ENCODE measurements at regions not wholly inside any gene's neighbourhood (a gene's known extent, or its start where the extent isn't known, plus 50 kb on each side); places are given as distances from the start of the nearest gene placed in this dataset.

GRCh38 chr3:159765030-159765859 lies 223.4 kb upstream of the IL12A start:
- TF ChIP-seq EZH2 (IDR thresholded peaks at IDR 0.05; ENCODE audit: low read depth, unreplicated experiment) (no peak), EZH2phosphoT487 (IDR thresholded peaks at IDR 0.05; ENCODE audit: unreplicated experiment) (no peak), ZNF114 (CRISPR knock-in tag; IDR thresholded peaks at IDR 0.05) (no peak), CREB1 (CRISPR knock-in tag; IDR thresholded peaks at IDR 0.05; ENCODE audit: low read depth) (no peak), POLR2AphosphoS5 (IDR thresholded peaks at IDR 0.05; ENCODE audit: low read depth) (no peak), REST (IDR thresholded peaks at IDR 0.05; ENCODE audit: unreplicated experiment) (no peak), JUNB (IDR thresholded peaks at IDR 0.05; ENCODE audit: unreplicated experiment) (no peak), ZNF331 (CRISPR knock-in tag; IDR thresholded peaks at IDR 0.05; ENCODE audit: low read depth) (no peak)
- TF ChIP-seq, protein P1, sequence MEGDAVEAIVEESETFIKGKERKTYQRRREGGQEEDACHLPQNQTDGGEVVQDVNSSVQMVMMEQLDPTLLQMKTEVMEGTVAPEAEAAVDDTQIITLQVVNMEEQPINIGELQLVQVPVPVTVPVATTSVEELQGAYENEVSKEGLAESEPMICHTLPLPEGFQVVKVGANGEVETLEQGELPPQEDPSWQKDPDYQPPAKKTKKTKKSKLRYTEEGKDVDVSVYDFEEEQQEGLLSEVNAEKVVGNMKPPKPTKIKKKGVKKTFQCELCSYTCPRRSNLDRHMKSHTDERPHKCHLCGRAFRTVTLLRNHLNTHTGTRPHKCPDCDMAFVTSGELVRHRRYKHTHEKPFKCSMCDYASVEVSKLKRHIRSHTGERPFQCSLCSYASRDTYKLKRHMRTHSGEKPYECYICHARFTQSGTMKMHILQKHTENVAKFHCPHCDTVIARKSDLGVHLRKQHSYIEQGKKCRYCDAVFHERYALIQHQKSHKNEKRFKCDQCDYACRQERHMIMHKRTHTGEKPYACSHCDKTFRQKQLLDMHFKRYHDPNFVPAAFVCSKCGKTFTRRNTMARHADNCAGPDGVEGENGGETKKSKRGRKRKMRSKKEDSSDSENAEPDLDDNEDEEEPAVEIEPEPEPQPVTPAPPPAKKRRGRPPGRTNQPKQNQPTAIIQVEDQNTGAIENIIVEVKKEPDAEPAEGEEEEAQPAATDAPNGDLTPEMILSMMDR (conservative IDR thresholded peaks at IDR 0.05; ENCODE audit: low read depth in 2 of 2), result no peak
- TF ChIP-seq, protein P2, sequence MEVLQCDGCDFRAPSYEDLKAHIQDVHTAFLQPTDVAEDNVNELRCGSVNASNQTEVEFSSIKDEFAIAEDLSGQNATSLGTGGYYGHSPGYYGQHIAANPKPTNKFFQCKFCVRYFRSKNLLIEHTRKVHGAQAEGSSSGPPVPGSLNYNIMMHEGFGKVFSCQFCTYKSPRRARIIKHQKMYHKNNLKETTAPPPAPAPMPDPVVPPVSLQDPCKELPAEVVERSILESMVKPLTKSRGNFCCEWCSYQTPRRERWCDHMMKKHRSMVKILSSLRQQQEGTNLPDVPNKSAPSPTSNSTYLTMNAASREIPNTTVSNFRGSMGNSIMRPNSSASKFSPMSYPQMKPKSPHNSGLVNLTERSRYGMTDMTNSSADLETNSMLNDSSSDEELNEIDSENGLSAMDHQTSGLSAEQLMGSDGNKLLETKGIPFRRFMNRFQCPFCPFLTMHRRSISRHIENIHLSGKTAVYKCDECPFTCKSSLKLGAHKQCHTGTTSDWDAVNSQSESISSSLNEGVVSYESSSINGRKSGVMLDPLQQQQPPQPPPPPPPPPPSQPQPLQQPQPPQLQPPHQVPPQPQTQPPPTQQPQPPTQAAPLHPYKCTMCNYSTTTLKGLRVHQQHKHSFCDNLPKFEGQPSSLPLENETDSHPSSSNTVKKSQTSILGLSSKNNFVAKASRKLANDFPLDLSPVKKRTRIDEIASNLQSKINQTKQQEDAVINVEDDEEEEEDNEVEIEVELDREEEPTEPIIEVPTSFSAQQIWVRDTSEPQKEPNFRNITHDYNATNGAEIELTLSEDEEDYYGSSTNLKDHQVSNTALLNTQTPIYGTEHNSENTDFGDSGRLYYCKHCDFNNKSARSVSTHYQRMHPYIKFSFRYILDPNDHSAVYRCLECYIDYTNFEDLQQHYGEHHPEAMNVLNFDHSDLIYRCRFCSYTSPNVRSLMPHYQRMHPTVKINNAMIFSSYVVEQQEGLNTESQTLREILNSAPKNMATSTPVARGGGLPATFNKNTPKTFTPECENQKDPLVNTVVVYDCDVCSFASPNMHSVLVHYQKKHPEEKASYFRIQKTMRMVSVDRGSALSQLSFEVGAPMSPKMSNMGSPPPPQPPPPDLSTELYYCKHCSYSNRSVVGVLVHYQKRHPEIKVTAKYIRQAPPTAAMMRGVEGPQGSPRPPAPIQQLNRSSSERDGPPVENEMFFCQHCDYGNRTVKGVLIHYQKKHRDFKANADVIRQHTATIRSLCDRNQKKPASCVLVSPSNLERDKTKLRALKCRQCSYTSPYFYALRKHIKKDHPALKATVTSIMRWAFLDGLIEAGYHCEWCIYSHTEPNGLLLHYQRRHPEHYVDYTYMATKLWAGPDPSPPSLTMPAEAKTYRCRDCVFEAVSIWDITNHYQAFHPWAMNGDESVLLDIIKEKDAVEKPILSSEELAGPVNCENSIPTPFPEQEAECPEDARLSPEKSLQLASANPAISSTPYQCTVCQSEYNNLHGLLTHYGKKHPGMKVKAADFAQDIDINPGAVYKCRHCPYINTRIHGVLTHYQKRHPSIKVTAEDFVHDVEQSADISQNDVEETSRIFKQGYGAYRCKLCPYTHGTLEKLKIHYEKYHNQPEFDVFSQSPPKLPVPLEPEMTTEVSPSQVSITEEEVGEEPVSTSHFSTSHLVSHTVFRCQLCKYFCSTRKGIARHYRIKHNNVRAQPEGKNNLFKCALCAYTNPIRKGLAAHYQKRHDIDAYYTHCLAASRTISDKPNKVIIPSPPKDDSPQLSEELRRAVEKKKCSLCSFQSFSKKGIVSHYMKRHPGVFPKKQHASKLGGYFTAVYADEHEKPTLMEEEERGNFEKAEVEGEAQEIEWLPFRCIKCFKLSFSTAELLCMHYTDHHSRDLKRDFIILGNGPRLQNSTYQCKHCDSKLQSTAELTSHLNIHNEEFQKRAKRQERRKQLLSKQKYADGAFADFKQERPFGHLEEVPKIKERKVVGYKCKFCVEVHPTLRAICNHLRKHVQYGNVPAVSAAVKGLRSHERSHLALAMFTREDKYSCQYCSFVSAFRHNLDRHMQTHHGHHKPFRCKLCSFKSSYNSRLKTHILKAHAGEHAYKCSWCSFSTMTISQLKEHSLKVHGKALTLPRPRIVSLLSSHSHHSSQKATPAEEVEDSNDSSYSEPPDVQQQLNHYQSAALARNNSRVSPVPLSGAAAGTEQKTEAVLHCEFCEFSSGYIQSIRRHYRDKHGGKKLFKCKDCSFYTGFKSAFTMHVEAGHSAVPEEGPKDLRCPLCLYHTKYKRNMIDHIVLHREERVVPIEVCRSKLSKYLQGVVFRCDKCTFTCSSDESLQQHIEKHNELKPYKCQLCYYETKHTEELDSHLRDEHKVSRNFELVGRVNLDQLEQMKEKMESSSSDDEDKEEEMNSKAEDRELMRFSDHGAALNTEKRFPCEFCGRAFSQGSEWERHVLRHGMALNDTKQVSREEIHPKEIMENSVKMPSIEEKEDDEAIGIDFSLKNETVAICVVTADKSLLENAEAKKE (CRISPR knock-in tag; IDR thresholded peaks at IDR 0.05), result no peak
